GM23338 (cell line): ENCODE measurements at regions not wholly inside any gene's neighbourhood (a gene's known extent, or its start where the extent isn't known, plus 50 kb on each side); places are given as distances from the start of the nearest gene placed in this dataset.

Experiments
- ATAC-seq: fragments of 200-7000 bp; cut with Tn5 transposase; 3 replicates; pipeline ENCODE4 v1.9.1; 2020
- DNase-seq: peaks from one replicate; pipeline ENCODE4 v3.0.0-alpha.2; 2015; ENCODE audit warnings: low spot score
- H2AFZ ChIP-seq: fragments of 200-600 bp; sonication (generic); 2 replicates; pipeline ENCODE4 v1.8.0; 2016; ENCODE audit warnings: antibody characterized with exemption, mild to moderate bottlenecking, moderate library complexity
- H3F3A ChIP-seq: fragments of 200-600 bp; sonication (generic); replicated peaks from 2 replicates; pipeline ENCODE4 v1.8.0; 2017; ENCODE audit warnings: antibody characterized with exemption, mixed run types, low read depth
- H3K27ac ChIP-seq: fragments of 200-600 bp; sonication (generic); 2 replicates; pipeline ENCODE4 v1.6.1; 2016; ENCODE audit warnings: low read depth
- H3K27me3 ChIP-seq: fragments of 200-600 bp; sonication (generic); 2 replicates; pipeline ENCODE4 v1.8.0; 2016; ENCODE audit warnings: mild to moderate bottlenecking, mixed run types, moderate library complexity; ENCODE audit not compliant: insufficient read depth
- H3K36me3 ChIP-seq: fragments of 200-600 bp; sonication (generic); 2 replicates; pipeline ENCODE4 v1.8.0; 2016; ENCODE audit warnings: mild to moderate bottlenecking; ENCODE audit not compliant: insufficient read depth
- H3K4me1 ChIP-seq: fragments of 200-600 bp; sonication (generic); 2 replicates; pipeline ENCODE4 v1.8.0; 2016; ENCODE audit warnings: mild to moderate bottlenecking, moderate library complexity; ENCODE audit not compliant: insufficient read depth
- H3K4me2 ChIP-seq: fragments of 200-600 bp; sonication (generic); 2 replicates; pipeline ENCODE4 v1.7.1; 2017; ENCODE audit warnings: mixed run types
- H3K4me3 ChIP-seq: fragments of 200-600 bp; sonication (generic); 2 replicates; pipeline ENCODE4 v1.6.1; 2016; ENCODE audit warnings: mixed run types
- H3K79me2 ChIP-seq: fragments of 200-600 bp; sonication (generic); replicated peaks from 2 replicates; pipeline ENCODE4 v1.8.0; 2017; ENCODE audit warnings: mild to moderate bottlenecking; ENCODE audit not compliant: insufficient read depth
- H3K9me2 ChIP-seq: fragments of 200-600 bp; sonication (generic); 2 replicates; pipeline ENCODE4 v1.8.0; 2017; ENCODE audit not compliant: insufficient read depth
- H4K20me1 ChIP-seq: fragments of 200-600 bp; sonication (generic); replicated peaks from 2 replicates; pipeline ENCODE4 v1.8.0; 2017; ENCODE audit warnings: mild to moderate bottlenecking; ENCODE audit not compliant: insufficient read depth
- H3K27ac Mint-ChIP-seq: 2 replicates; pipeline ENCODE4 v1.8.0; 2020; ENCODE audit warnings: inconsistent platforms, mild to moderate bottlenecking, moderate library complexity, mixed read lengths
- H3K27me3 Mint-ChIP-seq: 3 replicates; pipeline ENCODE4 v1.8.0; 2022; ENCODE audit warnings: low read depth, mild to moderate bottlenecking, moderate library complexity, mixed read lengths, inconsistent platforms; ENCODE audit not compliant: insufficient read depth, poor library complexity
- H3K36me3 Mint-ChIP-seq: 3 replicates; pipeline ENCODE4 v1.8.0; 2021; ENCODE audit warnings: low read depth, mild to moderate bottlenecking, inconsistent platforms, moderate library complexity, mixed read lengths
- H3K4me1 Mint-ChIP-seq: 3 replicates; pipeline ENCODE4 v1.8.0; 2020; ENCODE audit warnings: mild to moderate bottlenecking, inconsistent platforms, mixed read lengths
- H3K4me3 Mint-ChIP-seq: 3 replicates; pipeline ENCODE4 v1.8.0; 2021; ENCODE audit warnings: moderate library complexity, mild to moderate bottlenecking, inconsistent platforms, mixed read lengths
- H3K9me3 Mint-ChIP-seq: 3 replicates; pipeline ENCODE4 v1.8.0; 2020; ENCODE audit warnings: moderate library complexity, mild to moderate bottlenecking, inconsistent platforms, mixed read lengths
- CREB1 ChIP-seq: fragments of 250-450 bp; sonication (Bioruptor Pico); IDR thresholded peaks from 2 replicates; pipeline ENCODE4 v1.5.0; 2020; ENCODE audit warnings: low read depth, mild to moderate bottlenecking, moderate library complexity
- EZH2 ChIP-seq: fragments of 200-600 bp; sonication (generic); IDR thresholded peaks from one replicate; pipeline ENCODE4 v1.8.0; 2017; ENCODE audit warnings: antibody characterized with exemption, mild to moderate bottlenecking, low read depth; ENCODE audit not compliant: unreplicated experiment
- EZH2phosphoT487 ChIP-seq: fragments of 200-600 bp; sonication (generic); IDR thresholded peaks from one replicate; pipeline ENCODE4 v1.8.1; 2018; ENCODE audit warnings: antibody characterized with exemption; ENCODE audit not compliant: unreplicated experiment
- JUNB ChIP-seq: IDR thresholded peaks from one replicate; pipeline ENCODE4 v1.6.1; 2016; ENCODE audit warnings: antibody characterized with exemption; ENCODE audit not compliant: unreplicated experiment
- NANOG ChIP-seq: IDR thresholded peaks from 2 replicates; pipeline ENCODE4 v1.6.1; 2016; ENCODE audit warnings: antibody characterized with exemption, borderline replicate concordance
- POLR2AphosphoS5 ChIP-seq: IDR thresholded peaks from 2 replicates; pipeline ENCODE4 v1.6.1; 2016; ENCODE audit warnings: antibody characterized with exemption, low read depth
- STAT1 ChIP-seq: IDR thresholded peaks from one replicate; pipeline ENCODE4 v1.6.1; 2016; ENCODE audit warnings: antibody characterized with exemption; ENCODE audit not compliant: unreplicated experiment
- ZNF331 ChIP-seq: fragments of 250-450 bp; sonication (Bioruptor Pico); IDR thresholded peaks from 2 replicates; pipeline ENCODE4 v1.5.0; 2020; ENCODE audit warnings: low read depth, mild to moderate bottlenecking, moderate library complexity
- TF ChIP-seq, protein P1 (sequence below): fragments of 250-450 bp; sonication (Bioruptor Pico); IDR thresholded peaks from 2 replicates; pipeline ENCODE4 v1.5.0; 2020; ENCODE audit warnings: mild to moderate bottlenecking, moderate library complexity
- TF ChIP-seq, protein P2 (sequence below): IDR thresholded peaks from 2 replicates; pipeline ENCODE4 v1.6.1; 2016; ENCODE audit warnings: antibody characterized with exemption

DNA sequence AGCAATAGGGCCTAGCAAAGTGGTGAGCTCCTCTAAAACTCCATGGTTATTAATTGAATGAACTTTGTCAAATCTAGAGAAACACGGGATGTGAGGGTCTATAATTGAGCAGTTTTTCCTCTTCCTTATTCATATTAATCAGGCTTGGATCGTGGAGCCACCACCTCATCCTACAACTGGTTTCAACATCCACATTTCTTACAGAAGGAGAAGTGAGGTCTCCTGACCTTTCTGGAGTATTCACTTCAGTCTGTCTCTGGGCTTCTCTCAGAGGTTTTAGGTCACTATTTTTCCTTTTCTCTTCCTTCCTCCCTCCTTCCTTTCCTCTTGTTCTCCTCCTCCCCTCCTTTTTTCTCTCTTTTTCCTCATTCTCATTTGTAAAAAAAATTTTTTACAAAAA, 177.3 kb upstream of the ACTBL2 start (continued):
- TF ChIP-seq, protein P1, sequence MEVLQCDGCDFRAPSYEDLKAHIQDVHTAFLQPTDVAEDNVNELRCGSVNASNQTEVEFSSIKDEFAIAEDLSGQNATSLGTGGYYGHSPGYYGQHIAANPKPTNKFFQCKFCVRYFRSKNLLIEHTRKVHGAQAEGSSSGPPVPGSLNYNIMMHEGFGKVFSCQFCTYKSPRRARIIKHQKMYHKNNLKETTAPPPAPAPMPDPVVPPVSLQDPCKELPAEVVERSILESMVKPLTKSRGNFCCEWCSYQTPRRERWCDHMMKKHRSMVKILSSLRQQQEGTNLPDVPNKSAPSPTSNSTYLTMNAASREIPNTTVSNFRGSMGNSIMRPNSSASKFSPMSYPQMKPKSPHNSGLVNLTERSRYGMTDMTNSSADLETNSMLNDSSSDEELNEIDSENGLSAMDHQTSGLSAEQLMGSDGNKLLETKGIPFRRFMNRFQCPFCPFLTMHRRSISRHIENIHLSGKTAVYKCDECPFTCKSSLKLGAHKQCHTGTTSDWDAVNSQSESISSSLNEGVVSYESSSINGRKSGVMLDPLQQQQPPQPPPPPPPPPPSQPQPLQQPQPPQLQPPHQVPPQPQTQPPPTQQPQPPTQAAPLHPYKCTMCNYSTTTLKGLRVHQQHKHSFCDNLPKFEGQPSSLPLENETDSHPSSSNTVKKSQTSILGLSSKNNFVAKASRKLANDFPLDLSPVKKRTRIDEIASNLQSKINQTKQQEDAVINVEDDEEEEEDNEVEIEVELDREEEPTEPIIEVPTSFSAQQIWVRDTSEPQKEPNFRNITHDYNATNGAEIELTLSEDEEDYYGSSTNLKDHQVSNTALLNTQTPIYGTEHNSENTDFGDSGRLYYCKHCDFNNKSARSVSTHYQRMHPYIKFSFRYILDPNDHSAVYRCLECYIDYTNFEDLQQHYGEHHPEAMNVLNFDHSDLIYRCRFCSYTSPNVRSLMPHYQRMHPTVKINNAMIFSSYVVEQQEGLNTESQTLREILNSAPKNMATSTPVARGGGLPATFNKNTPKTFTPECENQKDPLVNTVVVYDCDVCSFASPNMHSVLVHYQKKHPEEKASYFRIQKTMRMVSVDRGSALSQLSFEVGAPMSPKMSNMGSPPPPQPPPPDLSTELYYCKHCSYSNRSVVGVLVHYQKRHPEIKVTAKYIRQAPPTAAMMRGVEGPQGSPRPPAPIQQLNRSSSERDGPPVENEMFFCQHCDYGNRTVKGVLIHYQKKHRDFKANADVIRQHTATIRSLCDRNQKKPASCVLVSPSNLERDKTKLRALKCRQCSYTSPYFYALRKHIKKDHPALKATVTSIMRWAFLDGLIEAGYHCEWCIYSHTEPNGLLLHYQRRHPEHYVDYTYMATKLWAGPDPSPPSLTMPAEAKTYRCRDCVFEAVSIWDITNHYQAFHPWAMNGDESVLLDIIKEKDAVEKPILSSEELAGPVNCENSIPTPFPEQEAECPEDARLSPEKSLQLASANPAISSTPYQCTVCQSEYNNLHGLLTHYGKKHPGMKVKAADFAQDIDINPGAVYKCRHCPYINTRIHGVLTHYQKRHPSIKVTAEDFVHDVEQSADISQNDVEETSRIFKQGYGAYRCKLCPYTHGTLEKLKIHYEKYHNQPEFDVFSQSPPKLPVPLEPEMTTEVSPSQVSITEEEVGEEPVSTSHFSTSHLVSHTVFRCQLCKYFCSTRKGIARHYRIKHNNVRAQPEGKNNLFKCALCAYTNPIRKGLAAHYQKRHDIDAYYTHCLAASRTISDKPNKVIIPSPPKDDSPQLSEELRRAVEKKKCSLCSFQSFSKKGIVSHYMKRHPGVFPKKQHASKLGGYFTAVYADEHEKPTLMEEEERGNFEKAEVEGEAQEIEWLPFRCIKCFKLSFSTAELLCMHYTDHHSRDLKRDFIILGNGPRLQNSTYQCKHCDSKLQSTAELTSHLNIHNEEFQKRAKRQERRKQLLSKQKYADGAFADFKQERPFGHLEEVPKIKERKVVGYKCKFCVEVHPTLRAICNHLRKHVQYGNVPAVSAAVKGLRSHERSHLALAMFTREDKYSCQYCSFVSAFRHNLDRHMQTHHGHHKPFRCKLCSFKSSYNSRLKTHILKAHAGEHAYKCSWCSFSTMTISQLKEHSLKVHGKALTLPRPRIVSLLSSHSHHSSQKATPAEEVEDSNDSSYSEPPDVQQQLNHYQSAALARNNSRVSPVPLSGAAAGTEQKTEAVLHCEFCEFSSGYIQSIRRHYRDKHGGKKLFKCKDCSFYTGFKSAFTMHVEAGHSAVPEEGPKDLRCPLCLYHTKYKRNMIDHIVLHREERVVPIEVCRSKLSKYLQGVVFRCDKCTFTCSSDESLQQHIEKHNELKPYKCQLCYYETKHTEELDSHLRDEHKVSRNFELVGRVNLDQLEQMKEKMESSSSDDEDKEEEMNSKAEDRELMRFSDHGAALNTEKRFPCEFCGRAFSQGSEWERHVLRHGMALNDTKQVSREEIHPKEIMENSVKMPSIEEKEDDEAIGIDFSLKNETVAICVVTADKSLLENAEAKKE (CRISPR knock-in tag): no peak
- TF ChIP-seq STAT1 (no peak), NANOG (no peak), EZH2phosphoT487 (no peak), CREB1 (CRISPR knock-in tag) (no peak), ZNF331 (CRISPR knock-in tag) (no peak)

DNA sequence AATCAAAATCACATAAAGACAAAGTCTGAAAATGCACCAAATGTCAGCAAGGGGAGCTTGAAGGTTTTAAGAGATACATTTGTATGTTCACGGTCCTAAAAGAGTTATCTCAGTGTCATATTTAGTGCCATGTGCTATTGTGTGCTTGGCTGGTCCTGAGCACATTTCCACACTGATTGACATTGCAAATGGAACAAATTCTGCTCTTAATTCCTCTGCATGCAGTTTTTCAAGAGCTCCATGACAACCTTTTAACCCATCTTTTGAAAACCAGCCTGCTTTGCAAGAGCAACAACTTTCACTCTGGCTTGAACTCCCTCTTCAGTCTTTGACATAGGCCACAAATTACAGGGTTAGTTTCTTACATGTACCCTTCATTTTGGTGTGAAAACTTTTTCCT, 175.4 kb upstream of the ACTBL2 start:
- no peak overlapping the region for H3K27ac ChIP-seq
- no peaks in the 10 kb centered on the region for H3K4me1 ChIP-seq
- H3K27me3 Mint-ChIP-seq: no peaks in the 10 kb centered on the region
- no peak overlapping the region for H3K27ac Mint-ChIP-seq
- H3K4me3 Mint-ChIP-seq: no peak overlapping the region
- H3K4me2 ChIP-seq: no peak overlapping the region
- 0 out of 2 replicates have a peak, but pooled peaks cover 14% of the 10 kb centered on the region for H3K9me2 ChIP-seq
- H3K9me3 Mint-ChIP-seq: no peaks in the 10 kb centered on the region
- peak overlapping the region; percentile 43; the same call in 1 of the 2 replicates for H2AFZ ChIP-seq
- no peaks in the 10 kb centered on the region for H3K79me2 ChIP-seq
- H3K4me1 Mint-ChIP-seq: peaks cover 9% of the 10 kb centered on the region; the same call in 2 of the 3 replicates
- no peaks in the 10 kb centered on the region for H3K27me3 ChIP-seq
- H3K36me3 Mint-ChIP-seq: no peaks in the 10 kb centered on the region
- H3K36me3 ChIP-seq: no peaks in the 10 kb centered on the region
- H3F3A ChIP-seq: no peaks in the 10 kb centered on the region
- no peak for ATAC-seq
- H3K4me3 ChIP-seq: no peak overlapping the region
- no peaks in the 10 kb centered on the region for H4K20me1 ChIP-seq
- DNase-seq: no peak
- TF ChIP-seq CREB1 (CRISPR knock-in tag): no peak
- no peak for TF ChIP-seq NANOG
- no peak for TF ChIP-seq EZH2phosphoT487
- no peak for TF ChIP-seq POLR2AphosphoS5
- TF ChIP-seq, protein P2, sequence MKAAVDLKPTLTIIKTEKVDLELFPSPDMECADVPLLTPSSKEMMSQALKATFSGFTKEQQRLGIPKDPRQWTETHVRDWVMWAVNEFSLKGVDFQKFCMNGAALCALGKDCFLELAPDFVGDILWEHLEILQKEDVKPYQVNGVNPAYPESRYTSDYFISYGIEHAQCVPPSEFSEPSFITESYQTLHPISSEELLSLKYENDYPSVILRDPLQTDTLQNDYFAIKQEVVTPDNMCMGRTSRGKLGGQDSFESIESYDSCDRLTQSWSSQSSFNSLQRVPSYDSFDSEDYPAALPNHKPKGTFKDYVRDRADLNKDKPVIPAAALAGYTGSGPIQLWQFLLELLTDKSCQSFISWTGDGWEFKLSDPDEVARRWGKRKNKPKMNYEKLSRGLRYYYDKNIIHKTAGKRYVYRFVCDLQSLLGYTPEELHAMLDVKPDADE: no peak
- TF ChIP-seq EZH2: no peak
- TF ChIP-seq JUNB: no peak
- no peak for TF ChIP-seq ZNF331 (CRISPR knock-in tag)
